GM21723 (cell line): ENCODE measurements at regions not wholly inside any gene's neighbourhood (a gene's known extent, or its start where the extent isn't known, plus 50 kb on each side); places are given as distances from the start of the nearest gene placed in this dataset.
"Not testable (repeated sequence)": the region's sequence is repeated elsewhere in the genome, so short reads cannot be mapped to it uniquely, and the experiment has no call there.

Source experiments
- ATAC-seq: cut with Tn5 transposase; IDR thresholded peaks from one replicate; pipeline ENCODE4 v1.9.1; 2021; ENCODE audit warnings: mild to moderate bottlenecking, moderate library complexity; ENCODE audit not compliant: unreplicated experiment

DNA sequence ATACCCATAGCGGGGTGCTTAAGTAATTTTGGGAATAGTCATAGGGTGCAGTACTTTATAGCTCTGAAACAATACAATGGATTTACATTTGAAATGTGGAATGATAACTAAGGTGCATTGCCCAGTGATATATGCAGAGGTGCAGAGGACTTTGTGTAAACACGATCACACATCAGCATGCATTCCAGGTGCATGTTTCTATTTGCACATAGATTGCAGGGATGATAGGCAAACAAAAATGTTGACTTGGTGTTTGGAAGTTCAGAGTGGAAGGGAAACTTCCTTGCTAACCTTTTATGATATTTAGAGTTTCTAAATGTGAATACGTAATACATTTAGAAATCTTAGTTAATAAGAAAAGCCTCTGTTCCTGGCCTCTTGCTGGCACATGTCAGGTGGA lies 941.5 kb downstream of the TUBA3C start:
- not testable (repeated sequence) for ATAC-seq

DNA sequence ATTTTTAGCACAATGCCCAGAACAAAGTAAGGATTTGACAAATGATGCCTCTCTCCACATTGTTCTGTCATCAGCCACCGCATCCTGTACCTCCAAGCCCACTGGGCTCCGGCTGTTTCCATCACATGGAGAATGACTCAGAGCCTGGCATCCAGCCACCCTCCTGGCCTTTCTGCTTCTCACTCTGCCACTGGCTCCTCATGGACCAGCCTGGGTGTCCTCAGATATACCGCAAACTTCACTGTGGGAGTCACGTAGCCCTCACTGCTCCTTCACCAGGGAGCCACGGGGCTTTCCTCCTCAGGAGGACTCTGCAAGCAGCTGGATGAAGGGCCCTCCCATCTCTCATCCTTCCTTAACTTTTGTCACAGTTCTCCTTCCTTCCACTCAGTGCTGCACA lies 943.0 kb downstream of the TUBA3C start:
- ATAC-seq = not testable (repeated sequence)

GRCh38 chr13:18236528-18236815 lies 945.2 kb downstream of the TUBA3C start:
- ATAC-seq = no peak

DNA sequence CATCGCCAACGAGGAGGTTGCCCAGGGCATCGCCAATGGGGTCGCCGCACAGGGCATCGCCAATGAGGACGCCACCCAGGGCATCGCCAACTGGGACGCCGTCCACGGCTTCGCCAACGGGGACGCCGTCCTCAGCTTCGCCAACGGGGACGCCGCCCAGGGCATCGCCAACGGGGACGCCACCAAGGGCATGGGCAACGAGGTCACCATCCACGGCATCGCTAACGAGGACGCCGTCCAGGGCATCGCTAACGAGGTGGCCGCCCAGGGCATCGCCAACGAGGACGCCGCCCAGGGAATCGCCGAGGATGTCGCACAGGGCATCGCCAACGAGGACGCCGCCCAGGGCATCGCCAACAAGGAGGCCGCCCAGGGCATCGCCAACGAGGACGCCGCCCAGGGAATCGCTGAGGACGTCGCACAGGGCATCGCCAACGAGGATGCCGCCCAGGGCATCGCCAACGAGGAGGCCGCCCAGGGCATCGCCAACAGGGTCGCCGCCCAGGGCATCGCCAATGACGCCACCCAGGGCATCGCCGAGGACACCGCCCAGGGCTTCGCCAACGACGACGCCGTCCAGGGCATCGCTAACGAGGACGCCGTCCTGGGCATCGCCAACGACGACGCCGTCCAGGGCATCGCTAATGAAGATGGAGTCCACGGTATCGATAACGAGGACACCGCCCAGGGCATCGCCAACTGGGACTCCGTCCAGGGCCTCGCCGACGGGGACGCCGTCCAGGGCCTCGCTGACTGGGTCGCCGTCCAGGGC lies 945.7 kb downstream of the TUBA3C start:
- ATAC-seq = no peak

DNA sequence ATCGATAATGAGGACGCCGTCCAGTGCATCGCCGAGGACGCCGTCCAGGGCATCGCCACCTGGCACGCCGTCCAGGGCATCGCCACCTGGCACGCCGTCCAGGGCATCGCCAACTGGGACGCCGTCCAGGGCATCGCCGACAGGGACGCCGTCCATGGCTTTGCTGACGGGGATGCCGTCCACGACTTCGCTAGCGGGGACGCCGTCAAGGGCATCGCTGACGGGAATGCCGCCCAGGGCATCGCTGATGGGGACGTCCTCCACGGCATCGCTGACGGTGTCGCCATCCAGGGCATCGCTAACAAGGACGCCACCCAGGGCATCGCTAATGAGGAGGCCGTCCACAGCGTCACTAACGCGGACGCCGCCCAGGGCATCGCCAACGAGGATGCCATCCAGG lies 946.5 kb downstream of the TUBA3C start:
- ATAC-seq = no peak

- not testable (repeated sequence) for ATAC-seq
Measured at GRCh38 chr13:18234451-18234850, 947.2 kb downstream of the TUBA3C start.

GRCh38 chr13:18233783-18234299 lies 947.8 kb downstream of the TUBA3C start:
- ATAC-seq = no peak

DNA sequence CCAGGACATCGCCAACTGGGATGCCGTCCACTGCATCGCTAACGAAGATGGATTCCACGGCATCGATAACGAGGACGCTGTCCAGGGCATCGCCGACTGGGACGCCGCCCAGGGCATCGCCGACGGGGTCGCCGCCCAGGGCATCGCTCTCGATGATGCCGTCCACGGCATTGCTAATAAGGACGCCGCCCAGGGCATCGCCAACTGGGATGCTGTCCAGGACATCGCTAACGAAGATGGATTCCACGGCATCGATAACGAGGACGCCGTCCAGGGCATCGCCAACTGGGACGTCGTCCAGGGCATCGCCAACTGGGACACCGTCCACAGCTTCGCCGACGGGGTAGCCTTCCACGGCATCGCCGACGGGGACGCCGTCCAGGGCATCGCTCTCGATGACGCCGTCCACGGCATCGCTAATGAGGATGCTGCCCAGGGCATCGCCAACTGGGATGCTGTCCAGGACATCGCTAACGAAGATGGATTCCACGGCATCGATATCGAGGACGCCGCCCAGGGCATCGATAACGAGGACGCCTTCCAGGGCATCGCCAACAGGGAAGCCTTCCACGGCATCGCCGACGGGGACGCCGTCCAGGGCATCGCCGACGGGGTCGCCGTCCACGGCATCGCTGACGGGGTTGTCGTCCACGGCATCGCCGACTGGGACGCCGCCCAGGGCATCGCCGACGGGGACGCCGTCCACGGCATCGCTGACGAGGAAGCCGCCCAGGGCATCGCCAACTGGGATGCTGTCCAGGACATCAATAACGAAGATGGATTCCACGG lies 948.4 kb downstream of the TUBA3C start:
- ATAC-seq = no peak

- ATAC-seq = no peak
Measured at GRCh38 chr13:18232298-18232993, 949.2 kb downstream of the TUBA3C start.

GRCh38 chr13:18224411-18224810 lies 957.2 kb downstream of the TUBA3C start:
- ATAC-seq = not testable (repeated sequence)

DNA sequence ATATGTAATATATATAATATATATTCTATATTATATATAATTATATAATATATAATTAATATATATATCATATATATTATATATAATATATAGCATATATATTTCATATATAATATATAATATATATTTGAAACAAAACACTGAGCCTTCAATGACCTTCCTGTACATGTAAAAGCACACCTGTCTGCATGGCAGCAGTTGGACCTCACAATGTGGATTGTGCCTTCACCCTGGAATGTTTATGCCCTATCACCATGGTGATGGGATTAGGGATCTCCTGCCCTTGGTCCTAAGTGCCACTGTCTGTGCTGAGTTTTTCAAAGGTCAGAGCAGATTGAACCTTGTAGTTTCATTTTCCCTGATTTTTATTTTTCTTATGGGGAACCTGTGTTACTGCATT lies 966.9 kb downstream of the TUBA3C start:
- ATAC-seq = not testable (repeated sequence)

DNA sequence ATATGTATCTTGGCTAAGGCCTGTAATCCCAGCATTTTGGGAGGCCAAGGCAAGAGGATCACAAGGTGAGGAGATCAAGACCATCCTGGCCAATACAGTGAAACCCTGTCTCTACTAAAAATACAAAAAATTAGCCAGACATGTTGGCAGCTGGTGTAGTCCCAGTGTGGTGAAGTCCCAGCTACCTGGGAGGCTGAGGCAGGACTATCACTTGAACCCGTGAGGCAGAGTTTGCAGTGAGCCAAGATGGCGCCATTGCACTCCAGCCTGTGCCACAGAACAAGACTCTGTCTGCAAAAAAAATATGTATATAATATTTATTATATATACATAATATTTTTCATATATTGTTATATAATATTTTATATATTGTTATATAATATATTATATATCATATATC lies 968.1 kb downstream of the TUBA3C start:
- ATAC-seq = not testable (repeated sequence)

DNA sequence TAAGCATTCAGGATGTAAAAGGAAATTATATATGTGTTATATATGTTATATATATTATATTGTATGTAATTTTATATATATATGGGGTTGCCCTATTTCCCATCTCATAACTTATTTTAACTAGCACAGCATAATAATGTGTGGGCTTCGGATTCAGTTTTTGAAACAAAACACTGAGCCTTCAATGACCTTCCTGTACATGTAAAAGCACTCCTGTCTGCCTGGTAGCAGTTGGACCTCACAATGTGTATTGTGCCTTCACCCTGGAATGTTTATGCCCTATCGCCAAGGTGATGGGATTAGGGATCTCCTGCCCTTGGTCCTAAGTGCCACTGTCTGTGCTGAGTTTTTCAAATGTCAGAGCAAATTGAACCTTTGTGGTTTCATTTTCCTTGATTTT lies 968.8 kb downstream of the TUBA3C start:
- ATAC-seq = peak; percentile 57

GRCh38 chr13:18211752-18212560 lies 969.7 kb downstream of the TUBA3C start:
- peak; percentile 62 for ATAC-seq

DNA sequence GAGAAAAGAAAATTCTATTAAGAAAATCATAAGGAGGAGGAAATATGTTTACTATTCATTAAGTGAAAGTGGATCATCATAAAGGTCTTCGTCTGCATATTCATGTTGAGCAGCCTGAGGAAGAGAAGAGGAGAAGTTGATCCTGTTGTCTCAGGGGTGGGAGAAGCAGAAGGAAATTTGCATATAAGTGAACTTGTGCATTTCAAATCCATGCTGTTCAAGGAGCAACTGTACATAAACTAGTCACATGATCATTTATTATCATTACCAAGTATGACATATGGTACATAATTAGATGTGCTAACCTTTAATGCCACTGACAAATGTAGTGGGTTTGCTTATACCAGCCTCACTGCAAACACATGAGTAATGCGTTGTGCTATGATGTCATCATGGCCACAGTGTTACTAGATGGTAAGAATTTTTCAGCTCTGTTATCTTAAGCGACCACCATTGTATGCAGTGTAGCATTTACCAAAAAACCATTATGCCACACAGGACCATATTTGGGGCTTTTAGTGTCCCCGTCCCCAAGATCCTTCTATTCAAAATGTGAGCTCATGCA lies 976.9 kb downstream of the TUBA3C start:
- ATAC-seq = not testable (repeated sequence)

DNA sequence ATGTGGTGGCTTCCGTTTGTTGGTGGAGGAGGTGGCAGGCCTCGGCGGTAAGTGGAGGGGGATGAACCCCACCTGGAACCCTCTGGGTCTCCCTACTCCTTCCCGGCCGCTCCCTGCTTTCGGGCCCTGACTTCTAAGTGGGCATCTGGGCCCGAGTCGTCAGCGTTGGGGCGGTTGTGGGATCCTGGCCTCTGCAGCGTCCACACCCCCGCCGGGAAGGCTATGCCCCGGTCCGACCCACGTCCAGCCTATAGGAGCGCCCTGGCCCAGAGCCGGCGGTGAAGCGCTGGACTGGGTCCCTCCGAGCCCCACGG lies 986.3 kb downstream of the TUBA3C start:
- ATAC-seq = not testable (repeated sequence)

DNA sequence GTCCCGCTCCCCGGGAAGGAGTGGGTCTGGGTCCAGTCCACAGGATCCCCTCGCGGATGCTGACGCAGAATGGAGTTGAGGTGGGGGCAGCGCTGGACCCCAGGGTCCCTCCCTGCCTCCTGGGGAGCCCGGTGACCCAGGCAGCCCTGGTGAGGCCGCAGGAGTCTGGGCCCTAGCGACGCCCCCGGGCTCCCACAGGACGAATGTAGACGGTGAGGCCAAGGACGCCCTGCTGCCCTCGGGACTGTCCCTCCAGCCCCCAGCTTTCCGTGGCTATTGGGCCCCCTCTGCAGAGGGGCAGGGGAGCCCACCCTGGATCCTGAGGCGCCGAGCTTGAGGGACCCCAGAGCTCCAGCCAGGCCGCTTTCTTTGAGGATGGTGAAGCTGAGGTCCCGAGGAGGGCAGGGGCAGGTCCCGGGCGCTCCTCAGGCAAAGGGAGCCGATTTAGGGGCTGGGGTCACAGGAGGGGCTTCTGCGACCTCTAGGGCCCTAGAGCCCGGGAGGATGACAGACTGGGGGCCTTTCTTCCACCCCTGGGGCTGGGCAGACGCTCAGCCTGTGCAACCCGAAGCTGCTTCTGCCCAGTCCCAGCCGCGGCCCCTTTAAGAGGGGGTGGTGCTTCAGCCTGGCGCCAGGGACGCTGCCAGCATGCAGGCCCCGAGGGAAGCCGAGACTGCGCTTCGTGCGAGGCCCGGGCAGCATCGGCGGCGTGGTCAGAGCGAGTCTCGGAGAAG lies 986.8 kb downstream of the TUBA3C start:
- ATAC-seq = not testable (repeated sequence)

DNA sequence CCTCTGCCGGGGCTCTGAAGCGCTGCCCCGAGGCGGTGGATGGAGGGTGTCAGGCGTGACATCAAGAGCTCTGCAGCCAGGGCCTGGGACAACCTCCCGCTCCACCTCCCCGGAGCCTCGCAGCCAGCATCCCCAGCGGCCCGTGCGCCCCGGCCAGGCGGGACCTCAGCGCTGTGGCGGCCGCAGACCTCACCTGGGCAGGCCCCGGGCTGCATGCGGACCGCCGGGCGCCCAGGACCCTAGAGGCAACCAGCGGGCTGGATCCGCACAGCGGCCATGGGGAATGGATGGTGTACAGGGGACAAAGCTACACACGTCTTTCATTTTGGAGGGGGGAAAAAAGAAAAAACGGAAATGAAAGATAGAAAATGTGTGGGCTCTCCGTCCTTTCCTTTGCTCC lies 987.5 kb downstream of the TUBA3C start:
- ATAC-seq = not testable (repeated sequence)
